ENCODE measurements at regions not wholly inside any gene's neighbourhood (a gene's known extent, or its start where the extent isn't known, plus 50 kb on each side); places are given as distances from the start of the nearest gene placed in this dataset.

DNA sequence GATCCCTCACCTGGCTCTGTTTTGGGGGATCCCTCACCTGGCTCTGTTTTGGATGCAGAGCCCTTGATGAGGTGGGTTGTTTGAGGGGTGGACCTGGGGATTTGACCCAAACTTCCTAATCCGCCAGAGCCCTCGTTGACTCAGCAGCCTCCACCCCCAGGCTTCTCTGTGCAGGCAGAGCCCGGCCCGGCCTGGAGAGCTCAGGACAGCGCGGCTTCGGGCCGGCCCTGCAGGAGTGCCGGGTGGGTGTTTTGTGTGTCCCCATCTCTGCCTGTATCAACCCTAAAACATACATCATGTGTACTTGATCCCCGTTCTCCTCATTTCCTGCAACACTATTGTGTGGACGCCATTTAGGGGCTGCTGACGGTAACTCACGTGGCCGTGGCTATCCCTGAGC is 124.2 kb downstream of the SIK1 start:
- no peak for DNase-seq (ENCODE audit: low read depth)

- DNase-seq (ENCODE audit: low read depth), result no peak
Observed at GRCh38 chr21:43302062-43302700, 124.8 kb downstream of the SIK1 start.

DNA sequence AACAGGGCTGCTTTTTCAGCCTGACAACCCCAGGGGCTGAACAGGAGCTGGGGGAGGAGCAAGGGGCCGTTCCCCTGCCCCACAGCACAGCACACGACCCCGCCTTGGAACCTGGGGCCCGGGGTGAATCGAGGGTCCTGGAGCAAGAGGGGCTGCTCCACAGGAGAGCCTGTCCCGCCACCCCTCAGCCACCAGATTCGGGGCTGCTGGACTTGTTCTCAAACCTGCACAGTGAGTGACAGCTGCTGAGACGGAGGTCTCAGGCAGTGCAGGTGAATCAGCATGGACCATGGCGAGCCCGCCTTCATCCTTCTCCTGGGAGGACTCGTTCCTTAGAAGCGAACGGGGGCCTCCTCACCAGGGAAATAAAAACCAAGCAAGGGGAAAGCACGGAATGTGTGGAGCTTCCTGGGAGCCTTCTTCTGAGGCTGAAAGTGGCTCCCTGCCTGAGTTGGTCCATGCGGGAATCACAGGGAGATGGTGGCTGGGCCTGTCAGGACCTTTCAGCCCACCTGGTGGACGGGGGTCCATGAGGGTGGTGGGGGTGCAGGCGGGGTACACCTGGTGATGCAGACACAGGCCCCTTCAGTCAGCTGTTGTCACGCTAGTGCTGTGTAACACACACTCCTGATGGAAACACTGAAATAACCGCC is 125.4 kb downstream of the SIK1 start:
- no peak for DNase-seq (ENCODE audit: low read depth)

- no peak for DNase-seq (ENCODE audit: low read depth)
Observed at GRCh38 chr21:43300496-43301408, 126.2 kb downstream of the SIK1 start.

GRCh38 chr21:43299441-43300277 is 127.3 kb downstream of the SIK1 start:
- no peak for DNase-seq (ENCODE audit: low read depth)

DNA sequence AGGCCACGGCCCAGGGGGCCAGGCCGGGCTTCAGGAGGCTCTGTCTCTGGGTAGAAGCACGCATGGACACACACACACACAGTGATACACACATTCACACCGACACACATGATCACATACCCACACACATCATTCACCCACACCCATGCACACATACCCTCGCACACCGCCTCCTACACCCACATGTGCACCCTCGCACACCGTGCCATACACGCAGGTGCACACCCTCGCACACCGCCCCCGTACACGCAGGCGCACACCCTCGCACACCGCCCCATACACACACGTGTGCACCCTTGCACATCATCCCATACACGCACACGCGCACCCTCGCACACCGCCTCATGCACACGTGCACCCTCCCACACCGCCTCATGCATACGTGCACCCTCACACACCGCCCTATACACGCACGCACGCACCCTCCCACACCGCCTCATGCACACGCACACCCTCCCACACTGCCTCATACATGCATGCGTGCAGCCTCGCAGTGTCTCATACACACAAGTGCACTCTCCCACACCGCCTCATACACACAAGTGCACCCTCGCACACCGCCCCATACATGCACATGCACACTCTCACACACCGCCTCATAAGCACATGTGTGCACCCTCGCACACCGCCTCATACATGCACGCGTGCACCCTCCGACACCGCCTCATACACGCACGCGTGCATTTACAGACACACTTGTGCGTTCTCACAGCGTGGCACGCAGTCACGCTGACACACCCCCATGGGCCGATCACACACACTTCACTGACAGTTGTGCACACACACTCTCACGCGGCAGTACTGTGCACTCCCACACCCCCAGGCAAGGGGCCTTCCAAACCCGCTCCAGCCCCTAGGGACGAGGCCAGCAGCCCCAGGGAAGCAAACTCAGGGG is 128.1 kb downstream of the SIK1 start:
- DNase-seq (ENCODE audit: low read depth), result no peak

DNA sequence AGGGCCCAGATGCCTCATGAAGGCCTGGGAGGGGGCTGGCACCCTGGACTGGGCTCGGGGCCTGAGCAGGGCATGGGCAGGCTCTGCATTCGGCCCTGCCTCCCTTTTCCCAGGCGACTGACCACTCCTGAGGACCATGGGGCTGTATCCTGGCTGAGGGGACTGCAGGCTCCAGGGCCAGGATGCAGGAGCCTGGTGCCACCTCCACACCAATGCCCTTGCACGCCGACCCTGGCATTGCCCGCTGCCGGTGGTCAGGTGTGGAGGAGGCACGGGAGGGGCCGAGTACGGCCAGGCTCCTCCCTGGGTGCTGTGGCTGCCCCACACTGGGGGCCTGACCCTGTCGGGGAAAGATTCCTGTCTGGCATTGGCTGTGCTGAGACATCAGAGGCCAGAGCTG is 128.9 kb downstream of the SIK1 start:
- no peak for DNase-seq (ENCODE audit: low read depth)

DNA sequence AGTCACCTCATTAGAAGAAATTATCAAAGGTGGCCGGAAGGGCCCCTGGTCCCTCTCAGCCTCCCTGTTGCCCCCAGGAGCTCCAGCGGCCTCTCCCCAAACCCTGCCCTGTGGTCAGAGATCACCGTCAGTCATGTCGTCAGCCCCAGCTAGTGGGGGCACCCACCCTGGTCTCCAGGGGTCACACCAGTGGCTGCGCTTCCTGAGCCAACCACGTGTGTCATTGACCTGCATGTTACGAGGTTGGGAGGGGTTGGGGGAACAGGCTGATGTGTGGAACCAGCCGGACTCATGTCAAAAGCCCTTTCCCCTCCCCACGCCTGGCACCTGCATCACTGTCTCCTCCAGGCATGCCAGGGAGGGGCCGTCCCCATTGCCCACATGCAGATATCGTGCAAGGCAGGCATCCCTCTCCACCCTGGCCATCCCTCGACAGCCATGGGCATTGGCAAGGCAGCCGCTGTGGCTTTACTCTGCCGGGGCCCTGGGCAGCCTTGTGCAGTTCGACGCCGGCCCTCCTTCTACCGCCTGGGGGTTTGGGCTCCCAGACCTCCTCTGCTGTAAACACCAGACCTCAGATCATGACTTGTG is 128.7 kb downstream of the CRYAA start:
- no peak for DNase-seq (ENCODE audit: low read depth)

DNA sequence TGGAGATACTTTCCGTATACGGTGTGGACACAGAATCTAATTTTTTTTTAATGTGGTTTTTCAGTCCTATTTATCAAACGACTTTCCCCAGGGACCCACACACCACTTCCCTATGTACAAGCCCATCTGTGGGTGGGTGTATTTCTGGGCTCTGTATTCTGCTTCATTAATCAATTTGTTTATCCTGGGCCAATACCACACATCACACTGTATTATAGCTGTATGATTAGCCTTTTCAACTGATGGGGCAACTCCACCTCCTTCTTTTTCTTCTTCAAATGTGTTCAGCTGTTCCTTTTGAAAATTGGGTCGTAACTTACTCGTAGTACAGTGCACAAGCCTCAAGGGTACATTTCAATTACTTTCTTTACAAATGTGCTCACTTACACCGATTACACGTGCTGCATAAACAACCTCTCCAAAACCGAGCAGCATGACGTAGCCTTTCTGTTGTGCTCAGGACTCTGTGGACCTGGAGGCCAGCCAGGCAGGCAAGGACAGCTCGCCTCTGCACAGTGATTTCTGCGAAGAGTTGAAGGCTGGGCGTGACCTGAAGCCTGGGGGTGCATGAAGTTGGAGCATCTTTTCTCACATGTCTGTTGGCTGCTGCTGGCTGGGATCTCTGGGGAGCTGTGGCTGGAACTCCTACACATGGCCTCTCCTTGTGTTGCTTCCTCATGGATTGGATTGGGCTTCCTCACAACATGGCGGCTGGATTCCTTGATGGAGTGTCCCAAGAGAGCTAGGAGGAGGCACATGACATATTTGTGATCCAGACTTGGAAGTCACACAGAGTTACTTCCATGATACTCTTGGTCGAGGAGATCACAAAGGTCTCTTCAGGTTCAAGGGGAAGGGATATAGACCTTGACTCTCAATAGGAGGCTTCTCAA is 126.5 kb downstream of the CRYAA start:
- no peak for DNase-seq (ENCODE audit: low read depth)

DNA sequence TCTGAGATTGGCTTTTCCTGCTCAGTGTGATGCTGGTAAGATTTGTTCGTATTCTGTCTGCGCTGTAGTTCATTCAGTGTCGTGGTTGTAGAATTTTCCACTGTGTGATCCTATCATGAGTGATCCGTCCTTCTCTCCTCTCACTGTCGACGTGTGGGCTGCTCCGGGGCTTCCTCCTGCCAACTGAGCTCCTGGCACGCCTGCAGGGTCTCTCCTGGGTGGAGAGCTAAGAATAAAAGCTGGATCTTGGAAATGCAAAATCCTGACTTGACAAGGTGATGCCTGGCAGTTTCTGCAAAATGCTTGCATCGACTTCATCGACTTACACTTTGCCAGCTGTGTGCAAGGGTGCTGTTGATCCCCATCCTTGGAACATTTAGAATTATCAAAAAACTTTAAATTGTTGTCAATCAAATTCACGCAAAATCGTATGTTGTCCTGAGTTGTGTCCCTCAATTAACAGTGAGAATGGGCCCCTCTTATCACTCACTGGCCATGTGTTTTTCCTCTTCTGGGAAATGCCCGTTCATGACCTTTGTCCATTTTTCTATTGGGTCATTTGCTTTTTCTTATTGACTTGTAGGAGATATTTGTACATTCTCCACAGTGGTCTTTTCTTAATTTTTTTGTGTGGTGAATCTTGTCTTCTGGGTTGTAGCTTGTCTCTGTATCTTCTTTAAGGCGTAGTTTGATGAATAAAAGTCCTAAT is 125.5 kb downstream of the CRYAA start:
- no peak for DNase-seq (ENCODE audit: low read depth)

DNA sequence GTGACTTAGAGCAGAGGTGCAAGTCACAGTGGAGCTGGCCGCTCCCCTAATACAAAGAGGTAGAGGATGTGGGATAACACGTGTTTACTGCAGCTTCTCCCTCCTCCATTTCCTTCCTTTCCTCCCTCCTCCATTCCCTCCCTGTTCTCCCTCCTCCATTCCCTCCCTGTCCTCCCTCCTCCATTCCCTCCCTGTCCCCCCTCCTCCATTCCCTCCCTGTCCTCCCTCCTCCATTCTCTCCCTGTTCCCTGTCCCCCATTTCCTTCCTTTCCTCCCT is 124.0 kb downstream of the CRYAA start:
- DNase-seq (ENCODE audit: low read depth), result no peak

DNA sequence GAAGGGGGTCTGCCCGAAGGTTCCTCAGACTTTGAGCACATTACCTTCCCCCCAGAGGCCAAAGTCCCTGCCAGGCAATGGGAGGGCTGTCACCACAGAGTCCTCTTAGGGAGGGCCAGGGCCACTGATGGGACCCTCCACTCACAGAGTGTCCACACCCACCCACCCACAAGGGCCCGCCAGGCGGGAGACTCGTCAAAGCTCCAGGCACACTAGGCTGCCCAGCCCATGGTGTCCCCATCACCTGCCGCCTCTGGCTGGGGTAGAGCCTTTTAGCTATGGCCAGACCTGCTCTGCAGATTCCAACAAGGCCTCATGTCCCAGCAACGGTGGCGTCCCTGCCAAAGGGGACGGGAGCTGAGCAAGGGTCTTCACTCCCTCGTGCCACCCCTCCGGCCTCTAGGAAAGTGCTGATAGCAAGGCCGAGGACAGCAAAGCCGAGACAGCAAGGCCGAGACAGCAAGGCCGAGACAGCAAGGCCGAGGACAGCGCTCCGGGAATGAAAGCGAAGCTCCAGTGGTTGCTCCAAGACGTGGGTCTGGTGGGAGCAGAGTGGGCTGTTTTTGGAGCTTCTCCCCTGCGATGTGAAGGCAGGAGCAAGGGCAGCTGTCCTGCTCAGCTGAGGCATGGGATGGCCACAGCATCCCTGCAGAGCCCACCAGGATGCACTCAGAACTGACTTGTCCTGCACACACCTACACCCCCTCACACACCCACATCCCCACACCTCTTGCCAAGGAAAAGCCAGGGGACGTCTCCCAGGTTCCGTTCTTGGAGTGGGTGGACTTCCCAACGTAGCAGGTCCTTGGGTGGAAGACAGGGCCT is 123.4 kb downstream of the CRYAA start:
- DNase-seq (ENCODE audit: low read depth), result no peak

- DNase-seq (ENCODE audit: low read depth), result no peak
Observed at GRCh38 chr21:43291347-43291950, 122.6 kb downstream of the CRYAA start.

DNA sequence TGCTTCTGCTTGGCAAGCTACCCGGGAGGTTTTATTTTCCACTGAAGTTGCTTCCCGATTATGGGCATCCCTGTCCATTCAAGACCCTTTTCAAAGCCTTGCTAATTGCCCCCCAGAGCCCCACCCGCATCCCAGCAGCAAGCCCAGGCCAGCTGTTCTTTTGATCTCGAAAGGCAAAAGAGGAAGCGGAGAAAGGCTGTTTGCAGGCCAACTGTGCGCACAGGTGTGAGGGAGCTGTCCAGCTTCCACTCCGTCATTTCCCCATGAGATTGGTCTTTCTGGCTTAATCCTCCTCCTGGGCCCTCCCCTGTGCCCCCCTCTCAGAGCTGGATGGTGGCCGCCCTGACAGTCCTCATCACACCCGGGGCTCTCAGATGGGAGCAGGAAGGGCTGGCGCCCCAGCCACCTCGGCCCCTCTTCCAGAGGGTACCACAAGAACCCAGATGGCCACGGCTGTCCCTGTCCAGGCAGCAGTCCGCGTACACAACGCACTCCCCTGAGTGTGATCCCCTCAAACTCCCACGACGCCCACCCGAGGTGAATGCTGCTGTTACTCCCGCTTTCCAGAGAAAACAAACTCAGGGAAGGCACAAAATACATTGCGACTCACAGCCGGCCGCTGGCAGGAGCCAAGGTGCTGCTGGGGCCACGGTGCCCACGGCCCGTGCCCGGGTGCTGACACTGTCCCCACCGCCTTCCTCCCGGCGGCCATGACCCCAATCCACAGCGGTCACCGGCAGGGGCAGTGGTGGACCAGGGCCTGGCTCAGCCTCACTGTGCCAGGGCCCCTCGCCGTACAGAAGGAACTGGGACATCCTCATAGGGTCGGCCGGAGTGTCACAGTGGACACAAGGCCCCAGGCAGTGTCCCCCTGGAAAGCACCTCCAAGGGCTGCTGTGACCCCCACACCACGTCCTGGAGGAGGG is 121.9 kb downstream of the CRYAA start:
- no peak for DNase-seq (ENCODE audit: low read depth)

DNA sequence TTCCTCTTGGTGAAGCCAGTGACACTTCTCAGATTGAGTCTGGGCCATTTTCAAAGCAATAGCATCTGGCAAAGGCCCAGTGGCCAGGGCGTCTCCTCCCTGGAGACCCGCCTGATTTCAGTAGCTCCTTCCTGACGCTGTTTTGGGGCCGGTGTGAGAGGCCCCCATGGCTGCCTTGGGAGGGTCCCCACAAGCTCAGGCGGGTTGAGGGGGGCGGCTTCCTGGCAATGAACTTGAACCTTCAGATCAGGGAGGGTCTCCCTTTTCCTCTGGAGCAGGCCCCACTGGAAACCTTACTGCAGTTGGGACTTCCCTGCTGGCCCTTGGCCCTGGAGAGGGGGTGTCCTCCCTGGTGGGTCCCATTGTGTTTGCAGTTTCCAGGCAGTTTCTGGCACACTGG is 121.2 kb downstream of the CRYAA start:
- DNase-seq (ENCODE audit: low read depth), result no peak

DNA sequence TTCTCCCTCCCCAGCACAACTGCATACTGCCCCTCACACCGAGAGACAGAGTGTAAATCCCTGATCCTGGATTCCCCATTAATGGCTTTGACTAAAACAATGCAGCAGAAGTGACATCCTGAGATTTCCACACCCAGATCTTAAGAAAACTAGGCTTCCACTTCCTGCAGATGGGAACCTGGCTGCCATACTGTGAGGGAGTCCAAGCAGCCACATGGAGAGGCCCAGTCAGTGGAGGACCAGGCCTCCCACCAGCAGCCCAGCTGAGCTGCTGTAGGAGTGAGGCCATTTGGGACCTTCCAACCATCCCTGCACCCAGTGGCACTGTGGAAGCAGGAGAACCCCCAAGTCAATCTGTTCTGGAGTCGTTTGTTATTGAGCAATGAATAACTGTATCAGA is 120.6 kb downstream of the CRYAA start:
- DNase-seq (ENCODE audit: low read depth), result no peak
